Testis (tissue), 2 donors: ENCODE measurements at regions not wholly inside any gene's neighbourhood (a gene's known extent, or its start where the extent isn't known, plus 50 kb on each side); places are given as distances from the start of the nearest gene placed in this dataset.

Experiments
- CTCF ChIP-seq, 3 experiments: fragments of 450-650 bp in 2 of 3; fragments of 200-600 bp in 1 of 3; sonication (generic) in 1 of 3; IDR thresholded peaks; one replicate each; pipeline ENCODE4 v1.5.1; 2016 to 2019; ENCODE audit warnings: antibody characterized with exemption in 3 of 3, mild to moderate bottlenecking in 2 of 3, moderate library complexity in 1 of 3
- POLR2A ChIP-seq: fragments of 450-650 bp; IDR thresholded peaks from one replicate; pipeline ENCODE4 v1.6.1; 2017; ENCODE audit warnings: antibody characterized with exemption, mild to moderate bottlenecking, moderate library complexity

GRCh38 chr12:77774761-77775160 lies 55.9 kb upstream of the NAV3 start:
- TF ChIP-seq CTCF (IDR thresholded peaks at IDR 0.05) (no peak), POLR2A (no peak)
